ENCODE measurements at regions not wholly inside any gene's neighbourhood (a gene's known extent, or its start where the extent isn't known, plus 50 kb on each side); places are given as distances from the start of the nearest gene placed in this dataset.

- TF ChIP-seq CTCF (IDR thresholded peaks at IDR 0.05) = no peak
- Histone ChIP-seq H3K27ac (no peak overlapping the region), H3K4me1 (no peaks in the 10 kb centered on the region), H3K4me3 (no peak overlapping the region), H3K27me3 (no peaks in the 10 kb centered on the region), H3K9me3 (no peaks in the 10 kb centered on the region), H3K36me3 (no peaks in the 10 kb centered on the region)
- no peak for DNase-seq (ENCODE audit: low spot score in 2 of 2)
- intact Hi-C loops (cut with DNase I) = no loop called here
These were observed 1231.3 kb downstream of the EPHA7 start for GRCh38 chr6:92188016-92188415.

- Histone ChIP-seq H3K27ac (no peak overlapping the region), H3K4me3 (no peak overlapping the region), H3K9me3 (no peaks in the 10 kb centered on the region), H3K4me1 (no peaks in the 10 kb centered on the region), H3K36me3 (no peaks in the 10 kb centered on the region), H3K27me3 (no peaks in the 10 kb centered on the region)
- intact Hi-C loops (cut with DNase I) = no loop called here
- no peak for DNase-seq (ENCODE audit: low spot score in 2 of 2)
- no peak for TF ChIP-seq CTCF (IDR thresholded peaks at IDR 0.05)
These were observed 1234.4 kb downstream of the EPHA7 start for GRCh38 chr6:92184933-92185332.

GRCh38 chr6:92181347-92181746 is 1238.0 kb downstream of the EPHA7 start:
- no peak for TF ChIP-seq CTCF (IDR thresholded peaks at IDR 0.05)
- H3K27ac ChIP-seq = no peak overlapping the region
- no peak overlapping the region for H3K4me3 ChIP-seq
- no peaks in the 10 kb centered on the region for H3K4me1 ChIP-seq
- no peaks in the 10 kb centered on the region for H3K36me3 ChIP-seq
- no peaks in the 10 kb centered on the region for H3K27me3 ChIP-seq
- intact Hi-C loops (cut with DNase I) = no loop called here
- DNase-seq (ENCODE audit: low spot score in 2 of 2) = no peak
- no peaks in the 10 kb centered on the region for H3K9me3 ChIP-seq

- Histone ChIP-seq H3K9me3 (no peaks in the 10 kb centered on the region), H3K4me1 (no peaks in the 10 kb centered on the region), H3K27ac (no peak overlapping the region), H3K4me3 (no peak overlapping the region), H3K27me3 (no peaks in the 10 kb centered on the region), H3K36me3 (no peaks in the 10 kb centered on the region)
- DNase-seq (ENCODE audit: low spot score in 2 of 2) = no peak
- no peak for TF ChIP-seq CTCF (IDR thresholded peaks at IDR 0.05)
- intact Hi-C loops (cut with DNase I) = no loop called here
These were observed 1239.3 kb downstream of the EPHA7 start for GRCh38 chr6:92180090-92180489.

- no peak for DNase-seq (ENCODE audit: low spot score in 2 of 2)
- Histone ChIP-seq H3K27me3 (no peaks in the 10 kb centered on the region), H3K36me3 (no peaks in the 10 kb centered on the region), H3K27ac (no peak overlapping the region), H3K9me3 (no peaks in the 10 kb centered on the region), H3K4me3 (no peak overlapping the region), H3K4me1 (peaks cover 0 to 5% of the 10 kb centered on the region in 2 donors)
- intact Hi-C loops (cut with DNase I) = no loop called here
- no peak for TF ChIP-seq CTCF (IDR thresholded peaks at IDR 0.05)
These were observed 1242.7 kb downstream of the EPHA7 start for GRCh38 chr6:92176666-92177065.

- H3K4me1 ChIP-seq = peaks cover 0 to 5% of the 10 kb centered on the region in 2 donors
- intact Hi-C loops (cut with DNase I) = no loop called here
- no peak for DNase-seq (ENCODE audit: low spot score in 2 of 2)
These were observed 1244.8 kb downstream of the EPHA7 start for GRCh38 chr6:92174398-92175073.

More at GRCh38 chr6:92174398-92175073, 1244.8 kb downstream of the EPHA7 start:
- TF ChIP-seq CTCF (IDR thresholded peaks at IDR 0.05) = no peak
- Histone ChIP-seq H3K4me3 (no peak overlapping the region), H3K27me3 (no peaks in the 10 kb centered on the region), H3K27ac (no peak overlapping the region), H3K9me3 (no peaks in the 10 kb centered on the region), H3K36me3 (no peaks in the 10 kb centered on the region)
